LNCaP clone FGC (cell line): ENCODE measurements at regions not wholly inside any gene's neighbourhood (a gene's known extent, or its start where the extent isn't known, plus 50 kb on each side); places are given as distances from the start of the nearest gene placed in this dataset.

ENCODE experiments used
- DNase-seq: peaks from one replicate; pipeline ENCODE4 v3.0.0-alpha.2; 2011; ENCODE audit warnings: low read depth
- H3K4me3 ChIP-seq: 2 replicates; pipeline ENCODE4 v1.5.1; 2011; ENCODE audit warnings: mild to moderate bottlenecking, low read depth, low read length, control low read depth
- TF ChIP-seq, protein P1 (sequence below): IDR thresholded peaks from 2 replicates; pipeline ENCODE4 v1.5.1; 2012; ENCODE audit warnings: mild to moderate bottlenecking; ENCODE audit not compliant: control insufficient read depth, insufficient read depth; ENCODE audit errors: extremely low read depth

DNA sequence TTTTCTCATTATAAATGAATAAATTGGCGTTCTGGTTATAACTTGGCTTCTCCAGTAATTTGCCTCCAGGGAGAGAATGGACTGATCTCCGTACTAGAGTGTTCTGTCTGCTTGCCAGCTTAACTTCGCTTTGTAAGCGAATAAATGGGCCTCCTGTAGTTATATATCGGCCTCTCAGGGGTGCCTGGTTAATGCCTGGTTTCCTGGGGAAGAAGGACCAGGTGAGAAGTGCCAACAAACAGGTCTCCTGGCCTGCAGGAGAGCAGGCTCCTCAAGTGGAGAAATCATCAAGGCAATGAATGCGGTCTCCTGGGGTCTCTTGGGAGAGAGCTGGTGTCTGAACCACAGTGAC lies 107.4 kb upstream of the SERBP1 start:
- TF ChIP-seq, protein P1, sequence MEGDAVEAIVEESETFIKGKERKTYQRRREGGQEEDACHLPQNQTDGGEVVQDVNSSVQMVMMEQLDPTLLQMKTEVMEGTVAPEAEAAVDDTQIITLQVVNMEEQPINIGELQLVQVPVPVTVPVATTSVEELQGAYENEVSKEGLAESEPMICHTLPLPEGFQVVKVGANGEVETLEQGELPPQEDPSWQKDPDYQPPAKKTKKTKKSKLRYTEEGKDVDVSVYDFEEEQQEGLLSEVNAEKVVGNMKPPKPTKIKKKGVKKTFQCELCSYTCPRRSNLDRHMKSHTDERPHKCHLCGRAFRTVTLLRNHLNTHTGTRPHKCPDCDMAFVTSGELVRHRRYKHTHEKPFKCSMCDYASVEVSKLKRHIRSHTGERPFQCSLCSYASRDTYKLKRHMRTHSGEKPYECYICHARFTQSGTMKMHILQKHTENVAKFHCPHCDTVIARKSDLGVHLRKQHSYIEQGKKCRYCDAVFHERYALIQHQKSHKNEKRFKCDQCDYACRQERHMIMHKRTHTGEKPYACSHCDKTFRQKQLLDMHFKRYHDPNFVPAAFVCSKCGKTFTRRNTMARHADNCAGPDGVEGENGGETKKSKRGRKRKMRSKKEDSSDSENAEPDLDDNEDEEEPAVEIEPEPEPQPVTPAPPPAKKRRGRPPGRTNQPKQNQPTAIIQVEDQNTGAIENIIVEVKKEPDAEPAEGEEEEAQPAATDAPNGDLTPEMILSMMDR = no peak
- DNase-seq = no peak

DNA sequence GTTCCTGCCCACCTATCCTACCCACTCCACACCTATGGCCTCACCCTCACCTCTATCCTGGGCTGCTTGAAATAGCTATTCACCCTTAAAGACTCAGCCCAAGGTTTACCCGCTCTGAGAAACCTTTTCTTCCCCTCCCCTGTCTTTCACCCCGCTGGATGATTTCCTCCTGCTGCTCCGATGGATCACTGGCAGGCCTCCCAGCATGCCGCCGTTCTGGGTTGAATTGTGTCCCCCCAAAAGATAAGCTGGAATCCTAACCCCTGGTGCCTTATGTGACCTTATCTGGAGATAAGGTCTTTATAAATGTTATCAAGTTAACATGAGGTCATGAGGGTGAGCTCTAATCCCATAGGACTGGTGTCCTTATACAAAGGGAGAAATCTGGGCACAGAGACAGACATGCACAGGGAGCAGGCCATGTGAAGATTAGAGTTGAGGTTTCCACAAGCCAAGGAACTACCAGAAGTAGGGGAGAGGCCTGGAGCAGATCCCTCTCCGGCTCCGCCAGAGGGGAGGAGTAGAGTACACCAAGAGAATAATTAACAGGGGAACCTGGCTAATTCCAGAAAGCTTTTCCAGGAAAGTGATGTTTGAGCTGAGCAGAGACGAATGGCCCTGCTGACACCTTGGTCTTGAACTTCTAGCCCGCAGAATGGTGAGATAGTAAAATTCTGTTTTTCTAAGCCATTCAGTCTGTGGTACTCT lies 110.0 kb upstream of the SERBP1 start:
- H3K4me3 ChIP-seq = no peak overlapping the region
- no peak for DNase-seq
- TF ChIP-seq, protein P1 = no peak

More for the DNA sequence above, 107.4 kb upstream of the SERBP1 start:
- no peak overlapping the region for H3K4me3 ChIP-seq

DNA sequence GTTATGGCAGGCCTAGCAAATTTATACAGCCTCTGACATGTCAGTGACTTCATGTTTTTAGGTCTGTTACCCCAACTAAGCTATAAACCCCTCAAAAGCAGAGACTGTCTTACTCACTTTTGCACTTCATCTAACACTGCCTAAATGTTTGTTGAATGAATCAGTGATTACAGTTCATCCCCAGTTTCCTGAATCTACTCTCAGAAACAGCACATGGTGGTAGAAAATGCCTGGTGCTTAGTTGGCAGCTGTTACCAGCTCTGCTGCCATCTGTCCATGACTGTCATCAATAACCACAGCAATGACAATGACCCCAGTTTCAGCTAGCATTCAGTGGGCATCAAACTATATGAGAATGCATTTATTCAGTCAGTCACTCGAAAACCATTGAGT lies 110.5 kb upstream of the SERBP1 start:
- no peak for DNase-seq
- TF ChIP-seq, protein P1 = no peak
- H3K4me3 ChIP-seq = no peak overlapping the region

DNA sequence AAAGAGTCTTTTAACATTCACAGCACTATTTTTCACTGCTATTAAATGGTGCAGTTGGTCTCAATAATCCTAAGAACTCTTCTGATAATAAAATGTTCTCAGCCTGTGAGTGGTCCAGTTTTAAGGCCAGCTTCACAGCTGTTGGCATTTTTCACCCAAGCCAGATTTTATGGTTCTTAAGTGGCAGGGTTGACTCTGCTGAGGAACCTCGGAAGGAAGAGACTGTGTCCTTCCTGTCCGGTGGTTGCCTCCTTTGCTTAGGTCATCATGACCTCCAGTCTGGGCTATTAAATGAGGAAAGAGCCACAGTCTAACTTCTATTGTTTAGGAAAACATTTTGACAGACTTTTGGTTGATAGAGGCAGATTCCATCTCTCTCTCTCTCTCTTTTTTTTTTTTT lies 112.5 kb upstream of the SERBP1 start:
- DNase-seq = no peak
- TF ChIP-seq, protein P1 = no peak
- H3K4me3 ChIP-seq = no peak overlapping the region

DNA sequence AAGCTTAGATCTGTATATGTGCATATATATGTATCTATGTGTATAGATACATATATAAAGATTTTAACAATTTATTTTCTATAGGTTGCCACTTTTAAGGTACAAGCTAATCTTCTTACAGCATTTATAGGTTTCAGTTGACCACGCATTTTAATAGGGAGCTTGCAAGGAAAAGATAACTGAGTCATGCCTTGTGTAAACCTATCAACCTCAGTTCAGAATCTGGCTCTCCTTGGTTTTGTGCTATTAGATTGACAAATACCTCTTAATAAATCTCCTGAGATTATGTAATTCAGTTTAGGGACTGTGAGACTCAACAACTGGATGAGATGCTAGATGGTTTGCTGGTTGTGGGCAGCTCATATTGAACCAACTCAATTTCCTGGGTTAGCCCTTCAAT lies 114.7 kb upstream of the SERBP1 start:
- TF ChIP-seq, protein P1 = no peak

DNA sequence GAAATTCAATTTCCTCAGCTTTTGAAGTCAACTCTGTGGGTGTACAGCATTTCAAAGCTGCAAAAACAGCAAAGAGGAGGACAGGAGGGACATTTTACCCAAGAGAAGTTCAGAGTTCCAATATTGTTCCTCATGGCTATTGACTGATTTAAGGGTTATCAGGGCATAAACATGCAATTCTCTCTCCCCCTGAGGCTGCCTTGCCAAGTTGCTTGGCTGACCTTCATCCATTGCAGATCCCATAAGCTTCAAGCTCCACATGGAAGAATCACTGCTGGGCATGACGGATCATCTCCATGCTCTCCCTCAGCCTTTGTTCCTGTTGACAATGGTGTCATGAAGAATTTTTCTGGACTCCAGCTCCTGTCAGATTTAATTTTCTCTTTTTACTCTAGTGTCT lies 115.2 kb upstream of the SERBP1 start:
- no peak overlapping the region for H3K4me3 ChIP-seq
- TF ChIP-seq, protein P1 = no peak
- no peak for DNase-seq

More for the DNA sequence above, 114.7 kb upstream of the SERBP1 start:
- H3K4me3 ChIP-seq = no peak overlapping the region
- DNase-seq = no peak

DNA sequence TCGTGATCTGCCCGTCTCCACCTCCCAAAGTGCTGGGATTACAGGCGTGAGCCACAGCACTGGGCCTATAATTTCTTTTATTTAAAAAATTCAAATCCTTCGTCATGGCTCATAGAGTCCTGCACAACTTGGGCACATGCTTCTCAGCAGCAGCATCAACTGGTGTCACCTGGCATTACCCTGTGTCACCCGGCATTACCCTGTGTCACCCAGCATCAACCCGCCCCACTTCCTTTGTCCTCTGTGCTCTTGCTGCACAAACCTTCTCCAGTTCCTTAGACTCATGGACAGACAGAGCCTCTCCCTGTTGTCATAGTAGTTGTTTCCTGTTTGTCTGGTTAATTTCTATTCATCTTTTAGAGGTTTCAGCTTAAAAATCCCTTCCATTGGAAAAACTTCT lies 121.2 kb upstream of the SERBP1 start:
- no peak overlapping the region for H3K4me3 ChIP-seq
- TF ChIP-seq, protein P1 = no peak
- no peak for DNase-seq
